Stimulated activated CD4-positive, alpha-beta T cell treated with anti-CD3 and anti-CD28 coated beads, Interleukin-12 subunit alpha, Interleukin-12 subunit beta, amount 100 ng/mL, for 48 hours (primary cell): ENCODE measurements at regions not wholly inside any gene's neighbourhood (a gene's known extent, or its start where the extent isn't known, plus 50 kb on each side); places are given as distances from the start of the nearest gene placed in this dataset.
"Not testable (repeated sequence)": the region's sequence is repeated elsewhere in the genome, so short reads cannot be mapped to it uniquely, and the experiment has no call there.

Experiments
- DNase-seq, 3 donors: peaks; one replicate each; pipeline ENCODE4 v3.0.0-alpha.2; 2020; ENCODE audit warnings: low read depth in 2 of 3, low spot score in 1 of 3

DNA sequence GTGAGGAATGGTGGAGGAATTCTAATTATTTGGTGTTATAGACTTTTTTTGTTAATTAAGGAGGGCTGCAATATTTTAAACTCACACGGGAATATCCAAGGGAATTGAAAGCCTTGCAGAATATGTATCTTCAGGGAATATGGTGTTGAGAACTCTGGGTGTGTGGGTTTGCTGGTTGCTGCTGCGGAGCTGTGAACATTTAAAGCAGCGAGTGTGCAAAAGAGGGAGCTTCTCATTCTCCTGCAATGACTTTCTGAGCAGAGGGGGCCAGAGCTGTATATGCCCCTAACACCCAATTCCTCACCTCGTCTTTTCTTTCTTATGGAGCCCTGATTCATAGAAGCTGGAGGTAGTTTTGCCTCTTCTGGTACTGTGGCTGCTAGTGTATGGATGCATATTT, 217.7 kb downstream of the HIPK3 start:
- DNase-seq: no peak

DNA sequence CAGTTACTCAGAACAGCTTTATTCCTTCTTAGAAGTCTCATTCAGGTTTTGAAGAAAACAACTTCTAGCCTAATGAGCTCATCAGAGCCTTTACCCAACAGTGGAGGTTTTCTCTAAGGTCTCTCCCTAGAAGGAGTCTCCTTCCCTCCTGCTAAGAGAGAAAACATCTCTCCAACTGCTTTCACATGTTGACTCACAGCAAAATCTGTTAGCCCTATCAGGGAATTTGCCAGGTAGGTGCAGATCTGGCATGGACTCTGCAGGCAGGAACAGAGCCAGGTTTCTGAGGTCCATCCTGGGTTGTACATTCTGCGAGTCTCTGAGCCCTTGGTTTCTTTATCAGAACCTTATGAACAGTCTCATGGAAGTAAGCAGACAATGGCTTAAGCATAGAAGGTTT, 214.4 kb downstream of the HIPK3 start:
- DNase-seq: no peak

GRCh38 chr11:33467966-33468365, 210.8 kb downstream of the HIPK3 start:
- DNase-seq: no peak

- no peak for DNase-seq
These were observed 205.9 kb downstream of the HIPK3 start for GRCh38 chr11:33463059-33463458.

DNA sequence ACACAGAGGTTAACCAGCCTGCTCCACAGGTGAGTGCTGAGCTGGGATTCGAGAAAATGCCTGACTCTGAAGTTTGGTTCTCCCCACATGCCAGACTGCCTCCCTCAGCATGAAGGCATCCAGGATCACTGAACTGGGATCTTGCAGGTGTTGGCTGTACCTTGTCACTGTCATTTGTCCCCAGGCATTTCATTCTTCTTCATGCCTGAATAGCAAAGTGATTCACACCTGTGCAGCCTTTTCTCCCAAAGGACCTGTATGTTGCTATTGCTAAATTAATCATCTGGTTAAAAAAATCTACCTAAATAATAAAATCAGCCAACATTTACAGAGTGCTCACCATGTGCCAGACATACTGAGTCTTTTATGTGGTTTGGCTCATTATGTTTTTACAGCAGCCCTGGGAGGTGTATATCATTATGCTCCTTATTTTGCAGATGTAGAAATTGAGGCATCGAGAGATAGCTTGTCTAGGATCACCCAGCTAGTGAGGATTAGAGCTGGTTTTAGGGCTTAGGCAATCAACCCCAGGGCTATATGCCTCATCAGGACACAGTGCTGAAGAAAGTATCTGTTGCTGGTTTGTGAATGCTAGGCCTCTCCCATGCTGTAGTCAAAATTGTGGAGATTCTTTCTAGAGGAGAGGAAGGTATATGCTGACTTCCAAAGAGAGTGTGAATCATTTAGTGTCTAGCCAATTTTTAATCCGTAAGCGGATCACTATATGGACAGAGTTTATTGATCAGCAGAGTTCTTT, 204.4 kb downstream of the HIPK3 start:
- no peak for DNase-seq

DNA sequence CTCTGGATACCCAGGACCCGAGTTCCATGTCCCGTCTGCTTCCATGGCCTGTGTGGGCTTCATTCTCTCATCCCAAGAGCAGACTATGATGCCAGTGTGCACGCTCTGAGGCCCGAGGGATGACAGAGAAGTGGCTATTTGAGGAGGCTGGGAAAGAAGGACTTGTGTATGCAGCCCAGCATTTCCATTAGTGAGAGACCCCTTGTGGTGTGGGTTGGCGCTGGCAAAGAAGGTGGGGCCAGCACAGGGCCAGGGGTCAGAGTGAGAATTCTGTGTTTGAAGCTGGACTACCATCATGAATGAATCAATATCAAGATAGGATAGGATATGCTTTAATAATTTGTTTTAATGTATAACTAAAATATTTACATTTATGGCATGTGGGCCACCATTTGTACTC, 200.8 kb downstream of the HIPK3 start:
- DNase-seq: no peak

DNA sequence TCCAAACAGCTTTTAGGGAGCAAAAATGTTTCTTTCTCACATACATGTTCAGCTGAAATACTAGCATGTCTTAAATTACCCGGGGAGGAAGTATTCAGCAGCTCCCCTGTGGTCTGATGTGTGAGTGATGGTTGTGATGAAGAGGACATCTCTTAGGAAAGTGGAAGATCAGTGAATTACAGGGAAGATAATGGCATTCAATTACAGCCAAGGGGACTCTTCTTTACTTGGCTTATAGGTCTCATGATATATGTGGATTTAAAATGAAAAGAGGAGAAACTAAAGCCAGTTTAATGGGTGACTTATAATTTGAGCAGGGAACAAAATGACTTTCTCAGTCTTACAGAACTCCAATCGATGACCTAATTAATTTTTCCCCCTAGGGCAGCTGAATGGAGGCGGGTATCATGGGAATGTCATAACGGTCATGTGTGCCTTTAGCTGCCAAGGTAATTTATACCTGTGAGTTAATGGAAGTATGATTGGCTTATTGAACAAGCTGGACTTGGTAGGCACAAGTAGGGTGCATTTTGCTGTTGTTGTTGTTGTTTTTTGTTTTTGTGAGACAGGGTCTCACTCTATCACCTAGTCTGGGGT, 198.8 kb downstream of the HIPK3 start:
- DNase-seq: no peak

GRCh38 chr11:33454264-33454663, 197.1 kb downstream of the HIPK3 start:
- DNase-seq: no peak

DNA sequence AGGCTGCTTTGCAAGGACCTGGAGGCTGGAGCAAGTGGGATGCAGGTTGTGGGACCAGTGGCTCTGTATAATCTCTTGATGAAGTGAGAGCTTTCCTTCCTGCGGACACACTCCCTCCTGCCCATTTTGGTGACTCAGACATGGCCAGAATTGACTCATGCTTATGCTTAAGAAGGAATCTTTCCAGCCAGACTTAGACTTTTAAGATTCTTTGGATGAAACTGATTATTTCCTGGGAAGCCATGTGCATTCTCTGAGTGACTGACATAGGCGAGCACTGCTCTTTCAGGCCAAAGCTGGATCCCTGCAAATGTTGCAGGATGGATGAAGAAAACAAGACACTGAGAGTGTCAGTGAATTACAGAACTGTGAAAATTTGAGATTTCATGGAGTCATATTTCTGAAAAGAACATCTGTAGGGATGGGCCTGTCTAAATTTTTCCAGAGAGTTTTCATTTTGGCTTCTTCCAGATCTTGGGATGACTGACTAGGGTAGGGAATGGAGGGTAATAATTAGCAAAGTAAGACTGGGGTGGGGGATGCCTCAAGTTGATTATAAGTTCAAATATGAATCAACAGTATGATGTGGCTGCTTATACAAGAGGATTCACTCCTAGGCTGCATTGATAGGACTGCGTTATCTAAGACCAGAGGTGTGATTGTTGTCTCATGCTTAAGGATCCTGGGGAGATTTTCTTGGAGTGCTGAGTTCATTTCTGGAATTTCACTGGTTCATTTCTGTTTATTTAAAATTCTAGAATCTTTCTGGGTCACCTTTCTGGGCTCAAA, 195.8 kb downstream of the HIPK3 start:
- no peak for DNase-seq

GRCh38 chr11:33451364-33451763, 194.2 kb downstream of the HIPK3 start:
- no peak for DNase-seq

DNA sequence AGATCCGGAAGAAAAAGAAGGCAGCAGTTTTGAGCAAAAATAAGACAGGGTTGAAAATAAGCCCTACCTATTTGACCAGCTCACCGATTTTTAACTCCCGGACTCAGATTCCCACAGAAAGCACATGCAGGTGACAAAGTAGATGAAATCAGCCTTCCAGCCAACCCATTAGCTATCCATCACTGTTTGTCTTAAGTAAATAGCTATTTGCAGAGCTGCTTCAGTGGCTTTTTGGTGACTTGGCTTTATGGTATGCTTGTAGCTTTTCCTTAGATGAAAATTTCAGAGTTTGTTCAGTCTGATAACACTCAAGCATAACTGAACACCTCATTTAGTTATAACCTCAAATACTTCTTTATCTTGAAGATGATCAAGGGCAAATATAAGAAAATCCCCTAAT, 192.6 kb downstream of the HIPK3 start:
- no peak for DNase-seq

GRCh38 chr11:33448461-33449130, 191.4 kb downstream of the HIPK3 start:
- DNase-seq: no peak

- DNase-seq: no peak
These were observed 188.6 kb downstream of the HIPK3 start for GRCh38 chr11:33445761-33446161.

DNA sequence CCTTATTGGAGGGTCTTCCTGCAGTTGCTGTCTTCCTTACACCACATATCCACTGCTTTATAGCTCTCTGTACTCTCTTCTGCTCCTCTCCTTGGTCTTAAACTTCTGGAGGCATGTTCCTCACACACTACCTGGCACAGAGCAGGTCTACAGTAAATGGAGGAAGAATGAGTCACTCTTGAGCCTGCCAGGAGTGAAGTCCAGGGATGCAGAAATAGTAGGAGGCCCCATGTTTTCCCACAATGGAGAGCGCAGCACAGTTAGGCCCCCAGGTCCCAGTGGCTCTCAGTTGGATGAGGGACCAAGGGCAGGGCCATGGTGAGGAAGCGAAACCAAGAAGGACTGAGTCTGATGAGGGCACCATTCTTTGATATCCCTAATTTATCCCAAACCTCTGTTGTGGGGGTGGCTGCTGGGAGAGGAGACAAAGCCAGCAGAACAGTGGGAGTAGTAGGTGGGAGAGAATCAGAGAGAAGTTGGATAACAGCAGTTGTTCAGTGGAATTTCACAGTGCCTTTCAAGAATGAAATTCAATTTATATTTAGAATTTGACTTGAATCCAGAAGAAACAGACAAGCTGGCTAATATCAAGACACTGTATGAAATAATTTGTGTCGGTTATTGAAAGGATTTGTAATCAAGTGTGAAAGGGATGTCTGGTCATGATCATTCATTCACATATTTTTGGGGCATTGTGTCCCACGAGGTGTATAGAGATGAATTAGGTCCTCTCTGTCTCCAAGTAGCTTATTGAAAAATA, 187.8 kb downstream of the HIPK3 start:
- no peak for DNase-seq

DNA sequence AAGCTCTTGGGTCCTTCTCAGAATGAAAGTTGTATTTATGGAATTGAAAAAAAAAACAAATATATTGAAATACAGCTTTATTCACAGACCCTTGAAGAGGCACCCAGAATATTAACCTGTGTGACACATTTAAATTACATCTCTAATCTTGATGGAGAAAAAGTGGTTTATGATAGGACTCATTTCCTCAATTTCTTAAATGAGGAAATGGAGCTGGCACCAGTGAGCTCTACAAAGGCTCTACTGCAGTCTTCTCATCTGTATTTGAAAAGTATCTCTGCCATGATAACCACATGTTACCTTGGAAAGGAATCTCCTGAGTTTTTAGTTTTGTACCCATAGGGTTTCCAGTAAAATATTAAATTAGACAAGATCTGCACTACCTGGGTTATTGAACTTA, 186.5 kb downstream of the HIPK3 start:
- no peak for DNase-seq

DNA sequence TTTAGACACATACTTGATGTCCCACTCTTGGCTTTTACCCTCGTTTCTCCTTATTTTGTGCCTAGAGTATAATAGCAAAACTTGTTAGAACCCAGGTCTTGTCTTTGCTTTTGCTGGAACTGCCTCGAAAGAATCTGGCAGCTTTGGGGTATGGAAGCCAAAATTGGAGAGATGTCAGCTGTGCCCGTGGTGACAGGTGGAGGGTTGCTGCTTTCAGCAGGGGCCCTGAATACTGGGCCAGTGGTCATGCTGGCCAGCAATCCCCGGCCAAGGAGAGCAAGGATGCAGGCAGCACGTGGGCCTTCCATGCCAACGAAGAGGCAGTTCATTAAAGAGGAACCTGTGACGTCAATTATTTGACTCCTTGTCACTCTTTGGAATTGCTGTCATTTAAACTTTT, 181.1 kb downstream of the HIPK3 start:
- no peak for DNase-seq

DNA sequence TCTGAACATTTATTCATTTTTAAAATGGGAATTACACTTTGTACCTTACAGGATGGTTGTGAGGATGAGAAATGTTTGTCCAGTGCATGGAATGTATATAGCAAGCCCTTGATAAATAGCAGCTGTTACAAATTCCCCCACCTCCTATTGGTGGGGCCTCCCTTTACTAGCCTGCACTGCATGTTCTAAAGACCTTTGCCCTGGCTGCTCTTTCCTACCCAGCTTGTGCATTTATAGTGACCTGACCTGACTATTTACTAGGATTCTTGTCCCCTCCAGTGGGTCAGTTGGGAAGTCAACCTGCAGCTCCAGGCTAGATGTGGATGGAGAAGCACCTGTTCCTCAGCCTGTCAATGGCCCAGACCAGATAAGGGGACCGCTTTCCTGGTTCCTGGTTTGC, 180.3 kb downstream of the HIPK3 start:
- no peak for DNase-seq

DNA sequence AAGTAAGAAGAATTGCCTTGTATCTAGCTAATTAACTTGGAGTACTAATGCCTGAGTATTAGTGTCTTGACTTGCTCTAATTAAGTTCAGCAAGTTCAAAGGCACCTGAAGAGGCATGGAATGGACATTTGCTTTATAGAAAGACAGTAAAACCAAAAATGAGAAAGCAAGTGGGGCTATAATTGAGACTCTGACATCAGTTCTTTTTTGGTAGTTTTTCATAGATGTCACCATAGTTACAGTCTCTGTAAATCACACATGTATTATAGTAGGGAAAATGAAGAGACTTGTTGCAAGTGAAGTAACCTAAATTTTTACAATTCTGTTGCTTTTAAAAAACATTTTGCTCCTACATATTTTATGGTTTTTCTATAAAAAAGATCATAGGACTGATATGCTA, 178.0 kb downstream of the HIPK3 start:
- DNase-seq: no peak

DNA sequence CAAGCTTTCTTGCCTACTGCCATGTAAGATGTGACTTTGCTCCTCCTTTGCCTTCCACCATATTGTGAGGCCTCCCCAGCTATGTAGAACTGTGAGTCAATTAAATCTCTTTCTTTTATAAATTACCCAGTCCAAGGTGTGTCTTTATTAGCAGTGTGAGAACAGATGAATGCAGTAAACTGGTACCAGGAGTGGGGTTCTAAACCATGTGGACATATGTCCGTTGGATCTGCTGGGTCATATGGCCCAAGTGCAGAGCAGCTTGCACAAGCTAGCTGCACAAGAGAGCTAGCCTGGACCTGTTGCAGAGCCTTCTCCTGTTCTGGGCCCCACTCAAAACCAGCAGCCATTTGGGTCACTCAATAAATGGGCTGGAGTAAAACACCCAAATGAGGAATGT, 177.1 kb downstream of the HIPK3 start:
- no peak for DNase-seq

GRCh38 chr11:33428435-33428834, 171.3 kb downstream of the HIPK3 start:
- DNase-seq: not testable (repeated sequence)

DNA sequence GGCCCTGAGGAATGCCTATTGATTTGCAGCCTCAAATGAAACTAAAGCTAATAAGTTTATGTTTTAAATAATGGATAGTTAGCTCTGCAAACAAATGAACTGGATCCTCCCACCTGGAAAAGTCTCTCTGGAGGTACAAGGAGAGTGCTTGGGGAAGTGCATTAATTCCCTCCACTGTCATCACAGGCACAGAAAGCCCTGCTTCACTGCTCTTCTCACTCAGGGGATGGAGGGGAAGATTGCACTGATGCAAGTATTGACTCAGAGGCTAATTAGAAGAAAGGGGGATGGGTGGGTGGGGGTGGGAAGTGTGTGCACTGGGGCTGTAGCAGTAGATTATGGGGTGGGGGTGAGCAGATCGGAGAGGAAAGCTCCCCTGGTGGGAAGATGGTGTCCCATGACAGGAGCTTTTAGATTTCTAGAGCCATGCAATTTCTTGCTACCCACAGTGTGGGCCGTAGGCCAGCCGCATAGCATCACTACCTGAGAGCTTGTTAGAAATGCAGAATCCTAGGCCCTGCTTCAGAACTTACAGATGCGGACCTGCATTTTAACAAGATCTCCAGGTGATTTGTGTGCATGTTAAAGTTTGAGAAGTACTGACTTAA, 163.9 kb downstream of the HIPK3 start:
- DNase-seq: no peak
